Erythroblast (primary cell): ENCODE measurements at regions not wholly inside any gene's neighbourhood (a gene's known extent, or its start where the extent isn't known, plus 50 kb on each side); places are given as distances from the start of the nearest gene placed in this dataset.

Experiments
- GATA1 ChIP-seq: IDR thresholded peaks from 2 replicates; pipeline ENCODE4 v1.6.1; 2011; ENCODE audit warnings: low read depth, mild to moderate bottlenecking, control low read depth, low read length, moderate library complexity
- POLR2A ChIP-seq: IDR thresholded peaks from 2 replicates; pipeline ENCODE4 v1.6.1; 2011; ENCODE audit warnings: mild to moderate bottlenecking, low read length

DNA sequence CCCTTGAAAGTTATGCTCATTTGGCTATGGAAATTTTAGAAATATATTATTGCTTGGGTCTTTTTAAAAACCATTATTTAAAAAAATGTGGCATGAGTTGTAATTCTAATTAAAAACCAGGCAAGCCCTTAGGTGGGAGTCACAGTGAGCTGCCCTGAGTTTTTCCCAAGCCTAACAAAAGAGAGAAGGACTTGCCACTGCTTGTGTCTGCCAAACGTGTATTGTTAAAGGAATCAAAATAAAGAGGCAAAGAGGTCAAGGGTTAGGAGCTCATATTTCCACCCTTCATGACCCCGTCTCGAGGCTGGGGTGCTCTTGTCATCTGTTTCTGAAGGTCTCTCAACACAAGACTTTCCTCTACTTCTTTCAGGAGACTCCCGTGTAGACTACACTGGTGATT lies 321.1 kb downstream of the ZIC1 start:
- no peak for TF ChIP-seq POLR2A
- TF ChIP-seq GATA1: no peak
